ENCODE measurements at regions not wholly inside any gene's neighbourhood (a gene's known extent, or its start where the extent isn't known, plus 50 kb on each side); places are given as distances from the start of the nearest gene placed in this dataset.

DNA sequence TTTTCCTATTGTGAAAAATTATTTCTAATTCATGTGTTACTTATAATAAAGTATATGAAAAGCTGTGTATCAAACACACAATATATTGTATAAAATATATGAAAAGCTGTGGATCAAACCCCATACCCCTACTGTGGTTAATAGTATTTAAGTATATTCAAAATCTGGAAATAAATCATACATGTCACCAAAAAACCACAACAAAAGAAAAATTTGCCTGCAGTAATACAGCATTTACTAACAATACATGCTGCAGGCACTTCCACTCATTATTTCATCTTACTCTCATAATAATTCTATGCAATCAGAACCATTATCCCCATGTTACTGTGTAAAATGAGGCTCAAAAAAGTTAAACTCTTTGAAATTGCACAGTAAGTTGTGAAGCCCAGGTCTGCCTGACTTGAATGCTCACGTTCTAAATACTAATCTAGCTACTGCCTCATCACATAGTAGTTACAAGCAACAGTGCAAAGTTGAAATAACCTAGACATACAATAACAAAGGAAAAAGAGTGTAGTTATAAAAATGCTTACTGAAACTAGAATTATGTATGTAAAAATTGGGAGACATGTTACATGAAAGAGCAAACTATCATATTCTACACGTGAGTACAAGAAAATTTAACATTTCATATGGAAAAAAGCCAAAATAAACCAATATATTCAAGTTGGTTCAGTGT, 61.7 kb downstream of the FAM217A start:
- peaks cover 81% of the 10 kb centered on the region for H3K79me2 ChIP-seq (ENCODE audit: insufficient read depth, low read length)
- peaks cover 11% of the 10 kb centered on the region for H4K20me1 ChIP-seq (ENCODE audit: insufficient read depth, low read length, poor library complexity, severe bottlenecking)
- no peak overlapping the region for H2AFZ ChIP-seq (ENCODE audit: low read length)
- peak overlapping the region; percentile 95 for H3K9ac ChIP-seq (ENCODE audit: low read depth, low read length, poor library complexity, severe bottlenecking)
- TF ChIP-seq CTCF (conservative IDR thresholded peaks at IDR 0.05; ENCODE audit: low read length) = no peak
- no peak for TF ChIP-seq EZH2phosphoT487 (IDR thresholded peaks at IDR 0.05; ENCODE audit: borderline replicate concordance)
- no peaks in the 10 kb centered on the region for H3K36me3 ChIP-seq (ENCODE audit: insufficient read depth, low read length)
- peaks cover 28% of the 10 kb centered on the region for H3K4me1 ChIP-seq (ENCODE audit: insufficient read depth, low read length, poor library complexity, severe bottlenecking)
- no peaks in the 10 kb centered on the region for H3K9me2 ChIP-seq (replicated peaks; ENCODE audit: low read depth, low read length)
- peak overlapping the region; percentile 86 for H3K4me3 ChIP-seq (ENCODE audit: low read length, poor library complexity, severe bottlenecking)
- no peaks in the 10 kb centered on the region for H3K9me3 ChIP-seq (ENCODE audit: insufficient read depth, low read depth, low read length)
- H3K27me3 ChIP-seq (ENCODE audit: insufficient read depth, low read length, poor library complexity, severe bottlenecking) = no peaks in the 10 kb centered on the region
- peaks cover 17% of the 10 kb centered on the region for H3F3A ChIP-seq (ENCODE audit: low read depth)
- peak overlapping the region; percentile 84 for H3K4me2 ChIP-seq (ENCODE audit: low read depth, low read length, poor library complexity, severe bottlenecking)

- TF ChIP-seq EZH2phosphoT487 (IDR thresholded peaks at IDR 0.05; ENCODE audit: borderline replicate concordance) = no peak
- no peak for TF ChIP-seq CTCF (conservative IDR thresholded peaks at IDR 0.05; ENCODE audit: low read length)
These were observed 61.1 kb downstream of the FAM217A start for GRCh38 chr6:4017834-4018170.

GRCh38 chr6:4018171-4018923, 60.6 kb downstream of the FAM217A start:
- peaks cover 81% of the 10 kb centered on the region for H3K79me2 ChIP-seq (ENCODE audit: insufficient read depth, low read length)
- H3K9ac ChIP-seq (ENCODE audit: low read depth, low read length, poor library complexity, severe bottlenecking) = peak overlapping the region; percentile 95
- no peaks in the 10 kb centered on the region for H3K27me3 ChIP-seq (ENCODE audit: insufficient read depth, low read length, poor library complexity, severe bottlenecking)
- H4K20me1 ChIP-seq (ENCODE audit: insufficient read depth, low read length, poor library complexity, severe bottlenecking) = peaks cover 19% of the 10 kb centered on the region
- H2AFZ ChIP-seq (ENCODE audit: low read length) = peak overlapping the region; percentile 87
- peaks cover 34% of the 10 kb centered on the region for H3K4me1 ChIP-seq (ENCODE audit: insufficient read depth, low read length, poor library complexity, severe bottlenecking)
- no peak for TF ChIP-seq EZH2phosphoT487 (IDR thresholded peaks at IDR 0.05; ENCODE audit: borderline replicate concordance)
- TF ChIP-seq CTCF (conservative IDR thresholded peaks at IDR 0.05; ENCODE audit: low read length) = peak; percentile 37
- peak overlapping the region; percentile 86 for H3K4me3 ChIP-seq (ENCODE audit: low read length, poor library complexity, severe bottlenecking)
- H3F3A ChIP-seq (ENCODE audit: low read depth) = peaks cover 17% of the 10 kb centered on the region
- peak overlapping the region; percentile 84 for H3K4me2 ChIP-seq (ENCODE audit: low read depth, low read length, poor library complexity, severe bottlenecking)
- H3K36me3 ChIP-seq (ENCODE audit: insufficient read depth, low read length) = no peaks in the 10 kb centered on the region
- no peaks in the 10 kb centered on the region for H3K9me2 ChIP-seq (replicated peaks; ENCODE audit: low read depth, low read length)
- H3K9me3 ChIP-seq (ENCODE audit: insufficient read depth, low read depth, low read length) = no peaks in the 10 kb centered on the region

More at GRCh38 chr6:4017834-4018170, 61.1 kb downstream of the FAM217A start:
- Histone ChIP-seq H3K9me3 (ENCODE audit: insufficient read depth, low read depth, low read length) (no peaks in the 10 kb centered on the region), H3K4me2 (ENCODE audit: low read depth, low read length, poor library complexity, severe bottlenecking) (peak overlapping the region; percentile 84), H3F3A (ENCODE audit: low read depth) (peaks cover 17% of the 10 kb centered on the region), H3K9ac (ENCODE audit: low read depth, low read length, poor library complexity, severe bottlenecking) (peak overlapping the region; percentile 95), H3K36me3 (ENCODE audit: insufficient read depth, low read length) (no peaks in the 10 kb centered on the region), H3K9me2 (replicated peaks; ENCODE audit: low read depth, low read length) (no peaks in the 10 kb centered on the region), H4K20me1 (ENCODE audit: insufficient read depth, low read length, poor library complexity, severe bottlenecking) (peaks cover 14% of the 10 kb centered on the region), H2AFZ (ENCODE audit: low read length) (peak overlapping the region; percentile 87), H3K79me2 (ENCODE audit: insufficient read depth, low read length) (peaks cover 81% of the 10 kb centered on the region), H3K27me3 (ENCODE audit: insufficient read depth, low read length, poor library complexity, severe bottlenecking) (no peaks in the 10 kb centered on the region), H3K4me1 (ENCODE audit: insufficient read depth, low read length, poor library complexity, severe bottlenecking) (peaks cover 28% of the 10 kb centered on the region), H3K4me3 (ENCODE audit: low read length, poor library complexity, severe bottlenecking) (peak overlapping the region; percentile 86)
